Adipocyte (in vitro differentiated cells): ENCODE measurements at regions not wholly inside any gene's neighbourhood (a gene's known extent, or its start where the extent isn't known, plus 50 kb on each side); places are given as distances from the start of the nearest gene placed in this dataset.

Experiments used
- DNase-seq: peaks from one replicate; pipeline ENCODE4 v3.0.0-alpha.2; 2015; ENCODE audit warnings: low read depth
- H3K27me3 ChIP-seq: replicated peaks from 2 replicates; pipeline ENCODE4 v1.7.0; 2013; ENCODE audit warnings: mild to moderate bottlenecking, low read length, moderate library complexity; ENCODE audit not compliant: control insufficient read depth, insufficient read depth
- H3K36me3 ChIP-seq: 2 replicates; pipeline ENCODE4 v1.7.0; 2013; ENCODE audit warnings: low read length, mild to moderate bottlenecking, moderate library complexity; ENCODE audit not compliant: control insufficient read depth, insufficient read depth, severe bottlenecking
- H3K4me1 ChIP-seq: 2 replicates; pipeline ENCODE4 v1.7.0; 2013; ENCODE audit warnings: mild to moderate bottlenecking, low read length, moderate library complexity; ENCODE audit not compliant: control insufficient read depth, insufficient read depth
- H3K4me3 ChIP-seq: 2 replicates; pipeline ENCODE4 v1.7.0; 2013; ENCODE audit warnings: mild to moderate bottlenecking, low read length, moderate library complexity
- H3K9ac ChIP-seq: 2 replicates; pipeline ENCODE4 v1.7.0; 2013; ENCODE audit warnings: mild to moderate bottlenecking, low read length, moderate library complexity
- H3K9me3 ChIP-seq: 2 replicates; pipeline ENCODE4 v1.7.0; 2013; ENCODE audit warnings: mild to moderate bottlenecking, low read length, moderate library complexity; ENCODE audit not compliant: control insufficient read depth

DNA sequence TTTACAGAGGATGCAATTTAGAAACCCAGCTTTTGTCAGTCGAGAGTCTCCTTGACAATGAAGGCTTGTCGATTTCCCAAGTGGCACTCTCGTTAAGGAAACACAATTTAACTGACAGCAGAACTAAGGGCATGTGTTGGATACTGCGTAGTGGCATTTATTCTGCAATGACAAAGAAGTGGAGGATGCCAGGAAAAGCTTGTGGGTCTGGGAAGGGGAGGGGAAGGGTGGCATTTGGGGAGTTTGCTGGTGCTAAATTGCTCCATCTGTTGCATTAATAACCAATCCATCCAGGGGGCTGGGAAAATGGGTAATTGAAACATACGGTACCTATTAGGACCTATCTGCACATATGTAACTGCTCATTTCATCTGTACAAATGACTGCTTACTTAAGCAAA is 190.6 kb downstream of the NSG2 start:
- no peak overlapping the region for H3K4me3 ChIP-seq
- no peak overlapping the region for H3K9ac ChIP-seq
- peaks cover 20% of the 10 kb centered on the region for H3K4me1 ChIP-seq
- no peaks in the 10 kb centered on the region for H3K9me3 ChIP-seq
- DNase-seq = no peak
- no peaks in the 10 kb centered on the region for H3K36me3 ChIP-seq
- H3K27me3 ChIP-seq = no peaks in the 10 kb centered on the region

DNA sequence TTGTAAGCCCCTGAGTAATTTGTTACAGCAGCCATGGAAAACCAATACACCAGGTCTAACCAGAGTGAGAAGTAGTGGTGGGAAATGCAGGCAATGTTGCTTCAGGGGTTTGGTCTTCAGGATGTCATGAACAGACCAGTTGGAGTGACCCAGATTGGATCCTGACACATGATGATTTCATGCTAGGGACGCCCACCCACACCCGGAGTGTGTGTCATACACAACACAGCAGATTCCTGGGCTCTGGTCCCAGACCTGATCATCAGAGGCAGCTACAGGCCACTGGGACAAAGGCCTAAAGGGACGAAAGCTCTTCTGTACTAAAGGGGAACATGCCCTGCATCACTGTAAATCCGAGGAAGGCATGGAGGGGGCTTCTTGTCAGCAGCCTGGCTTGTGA is 194.2 kb downstream of the NSG2 start:
- H3K9ac ChIP-seq = no peak overlapping the region
- no peaks in the 10 kb centered on the region for H3K36me3 ChIP-seq
- no peak overlapping the region for H3K4me3 ChIP-seq
- no peak for DNase-seq
- H3K27me3 ChIP-seq = no peaks in the 10 kb centered on the region
- peaks cover 17% of the 10 kb centered on the region for H3K4me1 ChIP-seq
- peaks cover 6% of the 10 kb centered on the region for H3K9me3 ChIP-seq

DNA sequence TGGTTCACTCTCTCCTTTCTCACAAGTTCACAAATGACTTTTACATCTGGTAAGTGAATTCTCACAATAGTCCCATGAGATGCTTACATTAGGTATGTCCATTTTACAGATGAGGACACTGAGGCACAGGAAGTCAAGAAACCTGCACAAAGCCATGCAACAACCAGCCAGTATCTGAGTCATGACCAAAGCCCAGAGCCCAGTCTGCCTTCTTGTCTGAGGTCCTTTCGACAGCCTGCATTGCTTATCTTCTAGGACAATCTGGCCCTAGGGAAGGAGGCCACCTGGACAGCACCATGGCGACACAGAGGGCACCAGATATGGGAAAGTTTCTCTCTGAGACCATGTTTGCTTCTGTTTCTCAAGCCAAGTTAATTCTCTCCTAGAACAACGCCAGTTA is 197.1 kb downstream of the NSG2 start:
- H3K27me3 ChIP-seq = no peaks in the 10 kb centered on the region
- H3K9ac ChIP-seq = no peak overlapping the region
- H3K4me1 ChIP-seq = peaks cover 16% of the 10 kb centered on the region
- H3K36me3 ChIP-seq = no peaks in the 10 kb centered on the region
- H3K9me3 ChIP-seq = peaks cover 6% of the 10 kb centered on the region
- no peak overlapping the region for H3K4me3 ChIP-seq
- no peak for DNase-seq

DNA sequence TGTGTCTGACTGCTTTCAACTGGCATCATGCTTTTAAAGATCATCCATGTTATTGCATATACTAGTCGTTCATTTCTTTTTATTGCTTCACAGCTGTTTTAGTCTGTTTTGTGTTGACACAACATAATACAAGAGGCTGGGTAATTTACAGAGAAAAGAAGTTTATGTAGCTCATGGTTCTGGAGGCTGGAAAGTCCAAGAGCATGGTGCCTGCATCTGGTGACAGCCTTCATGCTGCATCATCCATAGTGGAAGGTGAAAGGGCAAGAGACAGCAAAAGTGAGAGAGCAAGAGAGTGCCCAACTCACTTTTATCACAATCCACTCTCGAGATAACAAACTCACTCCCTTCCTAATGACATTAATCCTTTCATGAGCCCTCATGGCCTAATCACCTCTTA is 198.4 kb downstream of the NSG2 start:
- H3K4me3 ChIP-seq = no peak overlapping the region
- no peak for DNase-seq
- no peak overlapping the region for H3K9ac ChIP-seq
- no peaks in the 10 kb centered on the region for H3K36me3 ChIP-seq
- peaks cover 7% of the 10 kb centered on the region for H3K27me3 ChIP-seq
- H3K9me3 ChIP-seq = peaks cover 6% of the 10 kb centered on the region
- H3K4me1 ChIP-seq = peaks cover 16% of the 10 kb centered on the region

DNA sequence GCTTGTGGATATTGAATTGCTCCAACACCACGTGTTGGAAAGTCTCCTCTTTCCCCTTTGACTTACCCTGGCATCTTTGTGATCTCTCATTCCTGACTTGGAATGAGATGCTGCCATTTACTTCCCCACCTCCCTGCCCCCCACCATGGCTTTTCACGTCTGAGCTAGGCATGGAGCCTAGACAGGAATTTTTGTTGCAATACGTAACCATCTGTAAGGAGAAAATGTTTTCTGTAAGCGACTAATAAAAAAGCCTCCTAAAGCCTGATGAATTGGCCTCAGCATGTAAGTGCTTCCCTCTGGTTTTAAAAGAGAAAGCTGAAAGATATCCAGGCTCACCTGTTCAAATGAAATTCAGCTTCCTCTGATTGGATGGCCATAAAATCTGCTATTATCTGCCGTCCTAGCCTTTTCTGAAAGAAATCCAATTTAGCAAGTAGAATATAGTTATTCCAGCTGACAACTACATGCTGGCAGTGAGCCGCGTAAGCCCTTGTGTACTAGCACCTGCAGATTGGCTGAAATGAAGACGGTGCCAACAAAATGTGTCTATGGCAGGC is 200.1 kb downstream of the NSG2 start:
- H3K4me3 ChIP-seq = no peak overlapping the region
- H3K36me3 ChIP-seq = no peaks in the 10 kb centered on the region
- no peak overlapping the region for H3K9ac ChIP-seq
- DNase-seq = no peak
- H3K27me3 ChIP-seq = peaks cover 7% of the 10 kb centered on the region
- H3K9me3 ChIP-seq = peaks cover 6% of the 10 kb centered on the region
- H3K4me1 ChIP-seq = peaks cover 6% of the 10 kb centered on the region

DNA sequence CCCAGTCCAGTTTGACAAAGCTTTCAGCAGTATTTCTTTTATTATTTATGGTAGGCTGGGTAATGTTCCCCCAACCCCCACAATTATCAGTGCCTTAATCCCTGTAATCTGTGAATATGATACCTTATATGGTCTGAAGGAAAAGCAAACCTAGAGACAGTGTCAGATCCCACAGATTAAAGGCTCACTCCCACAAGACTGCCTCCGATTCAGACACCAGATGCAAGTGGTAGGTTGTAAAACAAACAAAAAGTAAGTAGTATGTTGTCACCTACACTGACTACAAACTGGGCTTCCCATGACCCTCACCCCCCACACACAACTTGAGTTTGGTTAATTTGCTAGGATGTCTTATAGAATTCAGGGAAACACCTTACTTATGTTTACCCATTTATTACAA is 201.2 kb downstream of the NSG2 start:
- H3K4me3 ChIP-seq = no peak overlapping the region
- peaks cover 6% of the 10 kb centered on the region for H3K4me1 ChIP-seq
- H3K9me3 ChIP-seq = peaks cover 6% of the 10 kb centered on the region
- H3K36me3 ChIP-seq = no peaks in the 10 kb centered on the region
- H3K27me3 ChIP-seq = peaks cover 7% of the 10 kb centered on the region
- DNase-seq = no peak
- H3K9ac ChIP-seq = no peak overlapping the region

DNA sequence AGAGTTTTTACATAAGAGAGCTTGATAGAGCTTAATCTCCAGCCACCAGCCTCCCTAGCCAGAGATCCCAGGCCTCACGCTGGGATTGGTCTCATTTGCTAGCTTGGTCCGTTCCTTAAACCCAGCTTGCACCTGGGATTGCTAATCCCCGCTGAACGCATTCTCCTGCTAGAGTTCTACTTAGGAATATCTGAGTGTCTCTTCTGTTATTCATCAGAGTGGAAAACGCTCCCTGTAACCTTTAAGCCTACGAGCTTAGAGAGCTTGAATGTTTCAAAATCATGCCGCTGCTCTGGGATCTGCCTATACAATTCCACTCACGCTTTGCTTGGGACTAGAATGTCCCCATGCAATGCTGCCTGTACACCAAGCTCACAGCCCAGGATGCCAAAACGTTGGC is 201.8 kb downstream of the NSG2 start:
- Histone ChIP-seq H3K4me1 (peaks cover 6% of the 10 kb centered on the region), H3K27me3 (peaks cover 7% of the 10 kb centered on the region), H3K9ac (no peak overlapping the region), H3K36me3 (no peaks in the 10 kb centered on the region), H3K9me3 (peaks cover 6% of the 10 kb centered on the region), H3K4me3 (no peak overlapping the region)
- no peak for DNase-seq

DNA sequence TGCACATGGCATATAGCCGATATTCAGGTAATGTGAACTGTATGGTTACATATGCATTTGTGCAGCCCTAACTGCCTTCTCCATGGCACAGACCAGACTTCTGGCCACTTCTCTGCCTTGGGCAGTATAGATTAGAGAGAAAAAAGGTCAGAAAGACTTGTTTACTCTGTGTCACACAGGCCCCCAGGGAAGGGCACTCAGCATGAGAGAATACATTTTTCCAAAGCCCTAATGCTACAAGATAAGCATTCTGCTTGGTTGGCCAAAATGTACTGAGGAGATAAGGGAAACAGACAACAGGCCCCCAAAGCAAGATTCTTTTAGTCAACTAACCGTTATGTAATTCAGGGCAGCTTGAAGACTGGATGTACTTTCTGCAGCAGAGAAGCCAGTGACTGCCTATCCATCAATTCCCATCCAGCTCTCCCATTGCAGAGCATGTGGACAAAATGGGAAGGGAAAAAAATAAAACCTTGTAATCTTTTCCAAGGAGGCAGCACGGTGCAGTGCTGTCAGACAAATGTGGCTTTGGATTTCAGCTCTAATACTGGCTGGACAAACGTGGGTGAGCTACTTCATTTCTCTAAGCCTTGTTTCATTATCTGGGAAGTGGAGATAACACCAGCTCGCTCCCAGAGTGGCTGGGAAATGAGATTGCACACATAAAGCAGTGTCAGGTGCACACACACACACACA is 205.9 kb downstream of the NSG2 start:
- H3K9ac ChIP-seq = no peak overlapping the region
- no peaks in the 10 kb centered on the region for H3K4me1 ChIP-seq
- H3K9me3 ChIP-seq = no peaks in the 10 kb centered on the region
- H3K36me3 ChIP-seq = no peaks in the 10 kb centered on the region
- no peak overlapping the region for H3K4me3 ChIP-seq
- no peak for DNase-seq
- peaks cover 7% of the 10 kb centered on the region for H3K27me3 ChIP-seq

DNA sequence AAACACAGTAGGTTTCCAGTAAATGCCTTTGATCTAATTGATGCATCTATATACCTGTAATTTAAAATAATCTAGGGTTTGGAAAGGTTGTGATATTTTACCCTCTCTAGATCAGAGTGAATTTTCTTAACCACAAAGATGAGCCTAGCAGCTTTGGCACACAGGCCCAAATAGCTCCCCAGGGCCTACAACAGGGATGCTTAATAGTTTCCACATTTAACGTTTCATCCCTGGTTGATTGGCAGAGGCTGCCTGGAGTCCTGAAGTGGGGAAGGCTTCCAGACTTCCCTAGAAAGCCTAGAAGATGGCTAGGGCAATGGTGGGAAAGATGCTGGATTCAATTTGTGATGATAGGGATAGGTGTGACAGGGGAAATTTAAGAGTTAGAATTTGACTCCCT is 206.6 kb downstream of the NSG2 start:
- Histone ChIP-seq H3K36me3 (no peaks in the 10 kb centered on the region), H3K27me3 (peaks cover 7% of the 10 kb centered on the region), H3K4me1 (no peaks in the 10 kb centered on the region), H3K9me3 (no peaks in the 10 kb centered on the region), H3K4me3 (no peak overlapping the region), H3K9ac (no peak overlapping the region)
- no peak for DNase-seq

DNA sequence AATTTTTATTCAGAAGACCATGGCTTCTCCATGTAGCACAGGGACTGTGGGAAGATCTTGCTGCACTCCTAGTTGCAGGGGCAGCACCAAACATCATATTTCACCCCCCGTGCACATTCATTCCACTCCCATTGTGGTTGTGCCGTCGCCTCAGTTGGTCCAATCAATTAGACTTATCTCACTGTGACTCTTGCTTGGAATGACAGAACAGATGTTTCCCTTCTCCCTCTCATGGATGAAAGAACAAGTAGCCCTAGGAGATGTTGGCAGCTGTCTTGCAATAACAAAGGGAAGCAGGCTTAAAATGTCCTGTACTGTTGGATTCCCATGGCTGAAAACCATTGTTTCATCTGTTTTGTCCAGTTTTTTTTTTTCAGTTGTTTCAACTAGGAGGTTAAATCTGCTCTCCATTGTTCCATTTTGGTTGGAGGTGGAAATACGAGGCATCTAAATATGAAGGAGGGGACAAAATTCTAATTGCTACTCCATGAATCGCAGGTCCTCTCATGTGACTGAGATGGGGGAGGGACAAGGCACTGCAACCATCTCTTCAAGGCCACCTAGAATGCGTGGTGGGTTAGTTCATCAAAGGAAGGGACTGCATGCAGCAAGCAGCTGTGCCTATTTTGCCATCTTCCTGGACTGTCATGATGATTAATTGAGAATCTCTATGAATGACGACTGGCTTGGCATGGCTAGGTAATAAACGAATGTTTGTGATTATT is 214.4 kb downstream of the NSG2 start:
- no peak overlapping the region for H3K4me3 ChIP-seq
- DNase-seq = no peak
- H3K9ac ChIP-seq = no peak overlapping the region
- H3K4me1 ChIP-seq = no peaks in the 10 kb centered on the region
- H3K27me3 ChIP-seq = no peaks in the 10 kb centered on the region
- no peaks in the 10 kb centered on the region for H3K9me3 ChIP-seq
- no peaks in the 10 kb centered on the region for H3K36me3 ChIP-seq

DNA sequence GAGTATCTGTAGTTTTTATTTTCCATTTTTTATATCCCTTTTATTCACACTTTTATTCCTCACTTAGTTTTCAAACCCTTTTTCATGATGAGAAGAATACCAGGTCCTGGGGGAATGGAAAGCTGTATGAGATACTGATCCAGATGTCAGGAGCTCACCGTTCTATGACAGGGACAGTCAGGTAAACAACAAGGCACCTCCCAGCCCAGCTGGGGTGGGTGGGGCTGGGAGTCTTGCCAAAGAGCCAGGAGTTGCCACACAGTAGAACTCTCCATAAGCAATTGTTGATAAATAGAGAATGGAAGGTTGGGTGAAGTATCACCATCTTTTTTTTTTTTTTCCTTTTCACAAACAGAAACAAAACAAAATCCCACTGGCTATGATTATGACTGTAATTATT is 225.8 kb downstream of the NSG2 start:
- no peaks in the 10 kb centered on the region for H3K36me3 ChIP-seq
- H3K4me3 ChIP-seq = no peak overlapping the region
- no peaks in the 10 kb centered on the region for H3K27me3 ChIP-seq
- DNase-seq = no peak
- H3K9ac ChIP-seq = no peak overlapping the region
- no peaks in the 10 kb centered on the region for H3K4me1 ChIP-seq
- peaks cover 7% of the 10 kb centered on the region for H3K9me3 ChIP-seq
